Activated CD4-positive, CD25-positive, alpha-beta regulatory T cell treated with anti-CD3 and anti-CD28 coated beads, Interleukin-2, amount 50 U/mL, for 16 hours (primary cell): ENCODE measurements at regions not wholly inside any gene's neighbourhood (a gene's known extent, or its start where the extent isn't known, plus 50 kb on each side); places are given as distances from the start of the nearest gene placed in this dataset.

Experiments used
- DNase-seq: peaks from one replicate; pipeline ENCODE4 v3.0.0-alpha.2; 2020; ENCODE audit warnings: low read depth, low spot score

- no peak for DNase-seq
These were observed 92.1 kb upstream of the IL12B start for GRCh38 chr5:159422361-159422760.

DNA sequence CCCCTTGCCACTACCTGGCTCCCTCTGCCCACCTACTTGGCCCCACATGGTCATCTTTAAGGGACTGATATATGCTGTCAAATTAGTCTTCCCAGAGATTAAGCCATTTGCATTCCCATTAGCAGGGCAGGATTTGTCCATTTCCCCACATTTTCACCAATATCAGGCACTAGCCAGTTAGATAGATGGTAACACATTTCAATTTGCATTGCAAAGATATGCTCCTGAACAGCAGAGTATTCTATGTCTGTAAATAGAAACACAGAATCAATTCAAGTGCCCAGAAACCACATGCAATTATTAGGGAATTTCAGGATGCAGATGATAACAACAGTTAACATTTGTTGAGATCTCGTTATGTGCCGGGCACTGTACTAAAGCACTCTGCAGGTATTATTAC lies 92.6 kb upstream of the IL12B start:
- no peak for DNase-seq

- DNase-seq, result no peak
These were observed 93.8 kb upstream of the IL12B start for GRCh38 chr5:159424123-159424522.

DNA sequence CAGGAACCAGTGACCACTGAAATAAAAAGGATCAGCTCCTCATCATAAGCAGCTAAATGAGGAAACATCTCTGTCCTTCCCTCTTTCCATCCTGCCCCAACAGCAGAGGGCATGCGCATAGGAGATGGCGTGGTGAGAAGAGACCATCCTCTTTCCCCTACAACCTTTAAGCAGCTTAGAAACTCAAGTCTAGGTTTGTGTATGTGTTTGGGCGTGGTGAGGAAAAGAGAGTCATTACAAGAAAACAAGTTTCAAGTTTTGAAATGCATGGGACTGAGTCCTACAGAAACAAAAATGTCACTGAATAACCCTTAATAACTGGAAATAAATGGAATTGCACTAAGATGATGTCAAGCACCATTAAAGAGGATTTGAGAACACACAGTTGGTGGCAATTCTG lies 96.4 kb upstream of the IL12B start:
- no peak for DNase-seq

DNA sequence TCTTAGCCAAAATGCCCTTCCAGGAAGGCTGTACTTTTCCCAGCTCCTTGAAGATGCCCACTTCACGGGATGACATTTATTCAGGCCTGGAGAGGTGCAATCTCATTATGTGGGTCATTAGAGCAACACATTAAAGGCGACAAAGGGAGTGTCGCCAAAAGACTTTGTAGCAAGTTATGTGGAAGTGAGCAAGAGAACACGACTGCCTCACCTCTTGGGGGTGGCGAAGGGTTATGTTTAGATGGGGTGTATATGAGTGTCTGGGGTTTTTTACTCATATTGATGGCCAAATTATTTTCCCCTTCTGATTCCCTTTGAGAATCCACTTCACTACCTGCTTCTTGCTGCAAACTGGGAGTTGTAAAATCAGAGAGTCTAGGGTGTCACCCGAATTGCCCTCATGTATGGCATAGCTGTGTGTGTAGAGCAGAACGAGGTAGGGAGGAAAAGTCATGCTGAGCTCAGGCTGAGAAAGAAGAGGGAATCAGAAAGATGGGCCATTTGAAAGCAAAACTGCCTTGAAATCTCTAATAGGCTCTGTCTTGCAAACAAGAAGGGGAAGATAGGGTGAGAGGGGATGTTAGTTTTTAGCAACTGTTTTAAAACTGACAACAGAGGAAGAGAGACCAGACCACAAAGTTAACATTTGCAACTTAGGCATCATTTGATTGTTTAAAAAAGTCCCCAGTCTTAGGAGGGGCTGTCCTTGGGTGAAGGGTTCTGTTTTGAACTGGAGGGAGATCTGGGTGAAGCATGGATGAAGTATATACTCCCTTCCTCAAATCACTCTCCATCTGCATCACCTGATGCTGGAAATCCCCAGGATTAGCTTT lies 97.1 kb upstream of the IL12B start:
- no peak for DNase-seq

GRCh38 chr5:159430361-159431012 lies 100.2 kb upstream of the IL12B start:
- DNase-seq, result no peak

GRCh38 chr5:159435855-159436254 lies 105.6 kb upstream of the IL12B start:
- no peak for DNase-seq

GRCh38 chr5:159438092-159438491 lies 107.8 kb upstream of the IL12B start:
- DNase-seq, result no peak

DNA sequence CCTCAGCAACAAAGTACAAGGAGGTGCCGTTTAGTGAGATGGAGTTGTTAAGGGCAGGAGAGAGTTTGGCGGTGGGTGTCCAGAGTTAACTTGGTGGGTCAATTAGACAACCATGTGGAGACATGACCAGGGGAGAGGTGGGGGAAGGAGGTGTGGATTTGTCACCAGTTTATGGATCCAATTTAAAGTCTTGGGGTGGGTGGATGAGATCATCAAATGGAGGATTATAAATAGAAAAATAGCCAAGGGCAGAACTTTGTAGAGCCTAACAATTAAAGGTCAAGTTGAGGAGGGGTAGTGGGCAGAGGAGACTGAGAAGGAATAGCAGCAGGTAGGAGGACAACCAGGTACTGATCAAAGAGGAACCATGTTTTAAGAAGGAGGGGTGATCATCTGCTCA lies 108.7 kb upstream of the IL12B start:
- no peak for DNase-seq

DNA sequence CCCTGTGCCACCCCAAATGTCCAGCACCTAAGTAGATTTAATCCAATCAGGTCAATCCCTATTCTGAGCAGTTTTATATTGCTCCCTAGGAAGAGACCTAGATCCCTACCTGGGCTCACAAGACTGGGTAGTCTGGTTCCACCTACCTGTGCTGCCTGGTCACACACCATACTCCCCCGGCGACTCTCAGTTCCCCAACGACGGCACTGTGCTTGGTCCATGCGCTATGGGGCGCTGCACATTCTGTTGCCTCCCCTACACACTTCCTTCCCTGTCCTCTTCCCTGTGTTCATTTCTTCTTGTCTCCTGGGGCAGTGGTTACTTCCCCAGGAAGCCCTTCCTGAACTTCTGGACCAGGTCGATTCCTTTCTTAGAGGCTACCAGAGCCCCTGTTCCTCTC lies 109.9 kb upstream of the IL12B start:
- DNase-seq, result no peak

- no peak for DNase-seq
These were observed 110.7 kb upstream of the IL12B start for GRCh38 chr5:159440968-159441367.

- no peak for DNase-seq
These were observed 111.2 kb upstream of the IL12B start for GRCh38 chr5:159441441-159441840.

GRCh38 chr5:159442206-159442850 lies 112.0 kb upstream of the IL12B start:
- DNase-seq, result no peak

- no peak for DNase-seq
These were observed 114.3 kb upstream of the IL12B start for GRCh38 chr5:159444441-159445082.

DNA sequence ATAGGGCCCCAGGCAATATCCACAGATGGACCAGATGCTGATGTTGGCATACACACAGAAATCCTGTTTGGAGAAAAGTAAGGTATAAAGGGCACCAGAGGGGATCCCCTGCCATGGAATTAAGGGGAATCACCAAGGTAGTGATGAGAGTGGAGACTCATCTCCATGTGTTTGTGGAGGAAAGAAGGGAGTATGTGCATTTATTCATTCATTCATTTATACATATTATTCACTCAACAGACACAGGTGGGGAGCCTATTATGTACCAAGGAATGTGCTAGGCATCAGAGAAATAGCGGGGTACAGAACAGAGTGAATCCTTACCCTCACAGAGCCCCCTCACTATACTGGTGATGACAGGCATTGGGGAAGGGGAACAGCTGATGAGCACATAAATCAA lies 116.8 kb upstream of the IL12B start:
- no peak for DNase-seq

- DNase-seq, result no peak
These were observed 118.6 kb upstream of the IL12B start for GRCh38 chr5:159448841-159449407.

GRCh38 chr5:159449925-159450324 lies 119.6 kb upstream of the IL12B start:
- DNase-seq, result no peak

DNA sequence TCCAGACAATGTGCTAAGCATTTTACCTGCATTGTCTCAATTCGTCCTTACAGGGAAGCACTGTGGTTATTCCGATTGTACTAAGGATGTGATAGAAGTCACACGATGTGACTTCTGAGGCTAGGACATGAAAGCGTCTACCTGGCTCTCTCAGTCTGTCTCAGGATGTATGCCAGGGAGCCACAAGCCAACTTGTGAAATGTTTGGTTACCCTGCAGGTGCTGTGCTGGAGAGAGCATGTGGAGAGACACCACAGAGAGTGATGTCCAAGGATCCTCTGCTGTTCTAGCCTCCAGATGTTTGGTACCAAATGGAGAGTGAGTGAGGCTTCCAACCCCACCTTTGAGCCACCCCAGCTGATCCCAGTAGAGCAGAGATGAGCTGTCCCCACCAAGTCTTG lies 120.1 kb upstream of the IL12B start:
- DNase-seq, result no peak

DNA sequence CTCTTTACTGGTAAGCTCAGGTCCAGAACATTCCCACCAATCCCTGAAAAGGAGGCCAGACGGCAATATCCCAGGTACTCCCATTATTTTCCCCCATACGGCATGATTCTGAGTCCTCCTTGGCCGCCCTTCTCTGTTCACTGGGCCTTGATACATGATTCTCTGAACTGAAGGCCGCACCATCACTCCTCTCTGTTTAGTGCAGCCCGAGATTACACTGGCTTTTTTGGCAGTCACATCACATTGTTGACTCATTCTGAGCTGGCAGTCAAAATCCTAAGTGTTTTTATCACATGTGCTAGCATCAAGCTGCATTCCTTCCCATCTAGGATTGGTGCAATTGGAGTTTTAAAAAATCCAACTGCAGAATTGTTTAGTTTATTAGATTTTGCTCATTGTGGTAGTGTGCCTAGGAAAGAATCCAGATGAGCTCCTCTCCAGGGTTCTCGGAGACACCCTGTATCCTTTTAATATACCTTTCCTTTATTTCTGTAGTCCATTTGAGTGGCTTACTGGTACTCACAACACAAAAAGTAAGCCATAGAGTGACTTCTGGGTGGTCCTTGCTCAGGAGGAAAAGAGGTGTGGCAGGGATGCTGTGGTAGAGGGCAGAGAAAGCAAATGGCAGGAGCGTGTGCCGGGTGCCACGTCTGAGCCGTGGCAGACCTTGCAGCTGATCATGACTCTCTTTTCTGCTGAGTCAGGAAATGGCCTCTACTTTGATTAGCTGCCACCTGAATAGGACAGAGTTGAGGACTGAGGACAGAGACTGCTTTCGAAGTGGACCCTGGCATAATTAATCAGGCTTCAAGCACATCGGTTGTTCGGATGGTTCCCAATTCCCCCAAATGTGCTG lies 121.1 kb upstream of the IL12B start:
- no peak for DNase-seq

GRCh38 chr5:159452480-159453167 lies 122.3 kb upstream of the IL12B start:
- no peak for DNase-seq
